ENCODE measurements at regions not wholly inside any gene's neighbourhood (a gene's known extent, or its start where the extent isn't known, plus 50 kb on each side); places are given as distances from the start of the nearest gene placed in this dataset.

DNA sequence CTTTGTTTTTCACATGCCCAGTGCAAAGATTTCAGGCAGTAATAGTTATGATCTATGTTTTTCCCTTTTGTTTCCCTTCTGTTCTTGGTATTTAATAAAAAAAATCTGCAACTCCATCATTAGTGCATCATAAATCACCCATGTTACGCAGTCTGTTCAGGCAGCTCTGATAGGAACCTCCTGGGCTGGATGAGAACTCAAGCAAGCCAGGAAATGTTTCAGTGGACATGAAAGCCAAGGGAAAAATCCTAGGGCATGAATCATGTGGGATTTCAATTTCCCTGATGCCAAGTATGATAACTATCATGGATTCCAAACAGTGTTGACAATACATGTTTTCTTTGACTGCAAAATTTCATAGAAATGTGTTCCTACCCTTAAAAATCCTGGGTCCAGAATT, 119.7 kb upstream of the TARS1 start:
- TF ChIP-seq, protein P1, sequence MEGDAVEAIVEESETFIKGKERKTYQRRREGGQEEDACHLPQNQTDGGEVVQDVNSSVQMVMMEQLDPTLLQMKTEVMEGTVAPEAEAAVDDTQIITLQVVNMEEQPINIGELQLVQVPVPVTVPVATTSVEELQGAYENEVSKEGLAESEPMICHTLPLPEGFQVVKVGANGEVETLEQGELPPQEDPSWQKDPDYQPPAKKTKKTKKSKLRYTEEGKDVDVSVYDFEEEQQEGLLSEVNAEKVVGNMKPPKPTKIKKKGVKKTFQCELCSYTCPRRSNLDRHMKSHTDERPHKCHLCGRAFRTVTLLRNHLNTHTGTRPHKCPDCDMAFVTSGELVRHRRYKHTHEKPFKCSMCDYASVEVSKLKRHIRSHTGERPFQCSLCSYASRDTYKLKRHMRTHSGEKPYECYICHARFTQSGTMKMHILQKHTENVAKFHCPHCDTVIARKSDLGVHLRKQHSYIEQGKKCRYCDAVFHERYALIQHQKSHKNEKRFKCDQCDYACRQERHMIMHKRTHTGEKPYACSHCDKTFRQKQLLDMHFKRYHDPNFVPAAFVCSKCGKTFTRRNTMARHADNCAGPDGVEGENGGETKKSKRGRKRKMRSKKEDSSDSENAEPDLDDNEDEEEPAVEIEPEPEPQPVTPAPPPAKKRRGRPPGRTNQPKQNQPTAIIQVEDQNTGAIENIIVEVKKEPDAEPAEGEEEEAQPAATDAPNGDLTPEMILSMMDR (conservative IDR thresholded peaks at IDR 0.05; ENCODE audit: low read depth, low read length), result no peak
- DNase-seq (ENCODE audit: low read depth), result peak; percentile 90

DNA sequence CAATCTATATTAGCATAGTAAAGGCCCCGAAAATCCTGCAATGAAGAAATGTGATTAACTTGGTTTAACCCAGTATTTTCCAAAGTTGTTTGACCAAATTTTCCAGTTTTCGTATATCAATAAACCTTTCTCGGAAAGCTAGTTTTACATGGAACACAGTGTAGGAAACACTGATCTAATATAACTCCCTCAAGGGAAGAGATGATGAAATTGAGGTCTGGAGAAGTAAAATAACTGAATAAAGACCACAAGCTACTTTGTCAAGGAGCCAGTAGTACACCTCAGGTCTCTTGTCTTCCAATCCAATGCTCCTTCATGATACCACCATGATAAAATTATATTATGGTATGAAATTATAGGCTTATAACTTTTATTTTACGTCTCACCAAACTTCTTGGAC, 118.1 kb upstream of the TARS1 start:
- no peak overlapping the region for H3K4me3 ChIP-seq (ENCODE audit: low read depth, low read length)
- TF ChIP-seq, protein P1 (conservative IDR thresholded peaks at IDR 0.05; ENCODE audit: low read depth, low read length), result no peak
- no peak for DNase-seq (ENCODE audit: low read depth)

More for the DNA sequence above, 119.7 kb upstream of the TARS1 start:
- no peak overlapping the region for H3K4me3 ChIP-seq (ENCODE audit: low read depth, low read length)

DNA sequence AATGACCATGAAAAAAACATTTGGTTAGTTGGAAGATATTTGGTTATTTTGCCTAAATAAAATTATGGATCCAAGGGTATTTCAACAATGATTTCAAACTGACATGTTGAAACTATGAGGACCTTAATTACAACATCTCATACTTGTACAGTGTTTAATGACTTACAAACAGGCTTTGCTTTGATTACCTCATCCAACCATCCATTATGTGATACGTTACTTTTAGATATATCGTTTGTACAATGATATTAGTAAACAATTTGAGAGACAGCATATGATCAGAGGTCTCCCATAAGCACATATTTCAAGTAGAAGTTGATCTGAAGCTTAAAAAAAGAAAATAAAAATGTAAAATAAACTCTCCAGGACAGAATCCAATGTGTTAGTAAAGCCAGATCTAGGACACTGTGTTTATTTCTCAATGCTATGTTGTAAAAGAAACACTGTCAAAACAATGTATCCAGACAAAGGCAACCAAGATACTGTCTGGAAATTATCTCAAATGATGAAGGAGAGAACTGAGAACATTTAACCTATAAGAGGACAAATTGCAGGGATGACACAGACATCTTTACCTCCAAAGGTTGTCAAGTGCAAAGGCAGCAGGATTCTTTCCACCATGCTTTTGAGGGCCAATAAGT, 116.0 kb upstream of the TARS1 start:
- DNase-seq (ENCODE audit: low read depth), result no peak
- no peak overlapping the region for H3K4me3 ChIP-seq (ENCODE audit: low read depth, low read length)
- TF ChIP-seq, protein P1 (conservative IDR thresholded peaks at IDR 0.05; ENCODE audit: low read depth, low read length), result no peak

DNA sequence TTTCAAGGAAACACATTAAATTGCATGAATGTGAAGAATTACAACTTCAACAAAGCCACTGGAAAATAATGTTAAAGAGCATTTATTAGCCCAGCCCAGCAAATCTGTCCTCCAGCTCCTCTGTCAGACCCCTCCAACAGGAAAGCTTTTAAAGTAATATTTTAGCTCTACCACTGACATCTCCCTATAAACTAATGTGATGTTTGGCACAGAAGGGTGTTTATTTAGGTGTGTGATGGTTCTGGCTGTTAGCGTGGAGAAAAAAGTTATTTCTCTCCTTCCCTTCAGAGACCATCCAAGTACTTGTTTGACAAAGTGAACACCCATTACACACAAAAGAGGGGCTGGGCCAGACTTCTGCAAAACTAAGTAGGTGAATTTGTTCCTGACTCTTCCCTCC, 111.9 kb upstream of the TARS1 start:
- H3K4me3 ChIP-seq (ENCODE audit: low read depth, low read length), result no peak overlapping the region
- TF ChIP-seq, protein P1 (conservative IDR thresholded peaks at IDR 0.05; ENCODE audit: low read depth, low read length), result no peak
- DNase-seq (ENCODE audit: low read depth), result no peak

DNA sequence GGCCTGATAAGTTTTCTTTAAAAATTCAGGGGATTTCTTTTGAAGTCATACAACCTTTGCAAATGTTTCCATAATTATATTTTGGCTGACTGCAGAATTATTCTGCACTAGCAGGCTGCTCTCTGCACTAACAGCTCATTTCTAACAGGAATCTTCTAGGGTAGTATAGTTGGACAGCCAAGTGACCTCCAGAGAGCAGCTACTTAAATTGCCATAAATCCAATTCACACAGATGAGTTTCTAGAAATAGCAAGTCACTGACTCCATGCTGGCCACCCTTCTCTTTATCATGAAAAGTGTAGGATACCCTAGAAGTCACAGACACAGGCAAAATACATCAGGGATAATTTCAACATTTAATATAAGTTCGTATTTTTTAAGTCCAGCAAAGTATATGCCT, 110.9 kb upstream of the TARS1 start:
- H3K4me3 ChIP-seq (ENCODE audit: low read depth, low read length), result no peak overlapping the region
- TF ChIP-seq, protein P1 (conservative IDR thresholded peaks at IDR 0.05; ENCODE audit: low read depth, low read length), result no peak
- no peak for DNase-seq (ENCODE audit: low read depth)

DNA sequence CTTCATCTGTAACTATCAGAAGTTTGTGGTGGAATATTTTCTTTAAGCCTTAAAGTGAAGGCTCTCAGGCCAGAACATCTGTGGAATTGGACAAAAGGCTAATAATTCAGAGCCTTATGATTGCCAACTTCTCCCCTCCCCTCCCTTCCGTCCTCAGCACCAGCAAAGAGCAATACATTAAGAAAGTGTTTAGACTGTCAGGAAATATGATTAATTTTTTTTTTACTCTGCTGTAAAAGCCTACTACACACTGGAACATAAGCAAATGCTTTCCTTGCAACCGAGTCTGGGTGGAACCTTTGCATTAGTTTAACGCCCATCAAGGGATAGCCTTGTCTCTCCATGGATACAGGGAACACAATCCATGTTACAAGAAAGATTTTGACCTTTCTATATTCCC, 110.3 kb upstream of the TARS1 start:
- no peak for DNase-seq (ENCODE audit: low read depth)

DNA sequence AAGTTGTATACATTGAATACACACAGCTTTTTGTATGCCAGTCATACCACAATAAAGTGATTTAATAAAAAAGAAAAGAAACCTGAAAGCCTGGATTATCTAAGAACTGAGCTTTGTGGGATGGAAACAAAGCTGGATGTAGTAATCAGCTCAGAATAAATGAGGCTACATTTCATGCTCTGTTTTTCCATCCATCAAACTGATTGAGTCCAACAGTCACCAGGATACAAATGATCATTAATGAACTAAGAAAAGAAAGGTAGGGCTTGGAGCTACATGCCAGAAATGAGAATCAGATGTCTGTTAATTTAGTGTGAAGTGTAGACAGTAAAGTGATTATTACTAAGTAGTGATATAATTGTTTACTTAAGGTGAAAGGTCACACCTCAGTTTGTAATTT, 109.8 kb upstream of the TARS1 start:
- no peak overlapping the region for H3K4me3 ChIP-seq (ENCODE audit: low read depth, low read length)
- TF ChIP-seq, protein P1 (conservative IDR thresholded peaks at IDR 0.05; ENCODE audit: low read depth, low read length), result no peak
- DNase-seq (ENCODE audit: low read depth), result no peak

More for the DNA sequence above, 110.3 kb upstream of the TARS1 start:
- TF ChIP-seq, protein P1 (conservative IDR thresholded peaks at IDR 0.05; ENCODE audit: low read depth, low read length), result no peak
- H3K4me3 ChIP-seq (ENCODE audit: low read depth, low read length), result no peak overlapping the region

Data from choroid plexus epithelial cell (primary cell).